SK-N-SH (cell line): ENCODE measurements at regions not wholly inside any gene's neighbourhood (a gene's known extent, or its start where the extent isn't known, plus 50 kb on each side); places are given as distances from the start of the nearest gene placed in this dataset.

Source experiments
- EP300 ChIP-seq, 2 experiments: IDR thresholded peaks; 2 replicates each; pipeline versions ENCODE4 v1.4.0 to v1.6.1; 2012; ENCODE audit warnings: borderline replicate concordance in 1 of 2, low read depth in 1 of 2, low read length in 1 of 2
- FOXJ3 ChIP-seq: sonication (generic); formaldehyde crosslinking; IDR thresholded peaks from 2 replicates; pipeline ENCODE4 v1.5.1; 2020; ENCODE audit warnings: mild to moderate bottlenecking, missing genetic modification reagents
- GABPA ChIP-seq: IDR thresholded peaks from 2 replicates; pipeline ENCODE4 v1.4.0; 2012; ENCODE audit warnings: low read depth, mild to moderate bottlenecking
- JUND ChIP-seq: IDR thresholded peaks from 2 replicates; pipeline ENCODE4 v1.4.0; 2012
- TAF1 ChIP-seq: IDR thresholded peaks from 2 replicates; pipeline ENCODE4 v1.6.1; 2012; ENCODE audit warnings: low read depth, mild to moderate bottlenecking, low read length, moderate library complexity, borderline replicate concordance
- TCF12 ChIP-seq: IDR thresholded peaks from 2 replicates; pipeline ENCODE4 v1.4.0; 2012
- TF ChIP-seq, protein P1 (sequence below): fragments of 200-600 bp; sonication (generic); IDR thresholded peaks from 2 replicates; pipeline ENCODE4 v1.6.1; 2017; ENCODE audit warnings: antibody characterized with exemption, mild to moderate bottlenecking, moderate library complexity
- TF ChIP-seq, protein P2 (sequence below): IDR thresholded peaks from 2 replicates; pipeline ENCODE4 v1.4.0; 2012; ENCODE audit warnings: low read depth
- TF ChIP-seq, protein P3 (sequence below): IDR thresholded peaks from 2 replicates; pipeline ENCODE4 v1.6.1; 2012; ENCODE audit warnings: mild to moderate bottlenecking, low read depth, low read length, moderate library complexity

DNA sequence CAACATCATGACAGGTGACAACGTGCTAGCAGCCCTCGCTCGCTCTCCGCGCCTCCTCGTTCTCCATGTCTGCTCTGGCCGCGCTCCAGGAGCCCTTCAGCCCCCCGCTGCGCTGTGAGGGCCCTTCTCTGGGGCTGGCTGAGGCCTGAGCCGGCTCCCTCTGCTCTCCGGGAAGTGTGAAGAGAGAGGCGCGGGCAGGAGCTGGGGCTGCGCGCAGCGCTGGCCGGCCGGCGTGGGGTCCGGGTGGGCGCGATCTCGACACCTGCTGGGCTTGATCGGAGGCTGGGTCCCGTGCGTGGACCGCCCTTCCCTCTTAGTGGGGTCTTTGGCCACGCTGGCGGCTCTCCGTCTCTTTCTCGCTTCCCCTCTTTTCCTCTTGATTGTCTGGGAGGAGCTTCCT, 195.5 kb downstream of the ANKRD30BL start:
- no peak for TF ChIP-seq GABPA
- TF ChIP-seq, protein P1, sequence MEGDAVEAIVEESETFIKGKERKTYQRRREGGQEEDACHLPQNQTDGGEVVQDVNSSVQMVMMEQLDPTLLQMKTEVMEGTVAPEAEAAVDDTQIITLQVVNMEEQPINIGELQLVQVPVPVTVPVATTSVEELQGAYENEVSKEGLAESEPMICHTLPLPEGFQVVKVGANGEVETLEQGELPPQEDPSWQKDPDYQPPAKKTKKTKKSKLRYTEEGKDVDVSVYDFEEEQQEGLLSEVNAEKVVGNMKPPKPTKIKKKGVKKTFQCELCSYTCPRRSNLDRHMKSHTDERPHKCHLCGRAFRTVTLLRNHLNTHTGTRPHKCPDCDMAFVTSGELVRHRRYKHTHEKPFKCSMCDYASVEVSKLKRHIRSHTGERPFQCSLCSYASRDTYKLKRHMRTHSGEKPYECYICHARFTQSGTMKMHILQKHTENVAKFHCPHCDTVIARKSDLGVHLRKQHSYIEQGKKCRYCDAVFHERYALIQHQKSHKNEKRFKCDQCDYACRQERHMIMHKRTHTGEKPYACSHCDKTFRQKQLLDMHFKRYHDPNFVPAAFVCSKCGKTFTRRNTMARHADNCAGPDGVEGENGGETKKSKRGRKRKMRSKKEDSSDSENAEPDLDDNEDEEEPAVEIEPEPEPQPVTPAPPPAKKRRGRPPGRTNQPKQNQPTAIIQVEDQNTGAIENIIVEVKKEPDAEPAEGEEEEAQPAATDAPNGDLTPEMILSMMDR = no peak
- TF ChIP-seq, protein P2, sequence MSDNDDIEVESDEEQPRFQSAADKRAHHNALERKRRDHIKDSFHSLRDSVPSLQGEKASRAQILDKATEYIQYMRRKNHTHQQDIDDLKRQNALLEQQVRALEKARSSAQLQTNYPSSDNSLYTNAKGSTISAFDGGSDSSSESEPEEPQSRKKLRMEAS = no peak
- TF ChIP-seq JUND = no peak
- TF ChIP-seq, protein P3, sequence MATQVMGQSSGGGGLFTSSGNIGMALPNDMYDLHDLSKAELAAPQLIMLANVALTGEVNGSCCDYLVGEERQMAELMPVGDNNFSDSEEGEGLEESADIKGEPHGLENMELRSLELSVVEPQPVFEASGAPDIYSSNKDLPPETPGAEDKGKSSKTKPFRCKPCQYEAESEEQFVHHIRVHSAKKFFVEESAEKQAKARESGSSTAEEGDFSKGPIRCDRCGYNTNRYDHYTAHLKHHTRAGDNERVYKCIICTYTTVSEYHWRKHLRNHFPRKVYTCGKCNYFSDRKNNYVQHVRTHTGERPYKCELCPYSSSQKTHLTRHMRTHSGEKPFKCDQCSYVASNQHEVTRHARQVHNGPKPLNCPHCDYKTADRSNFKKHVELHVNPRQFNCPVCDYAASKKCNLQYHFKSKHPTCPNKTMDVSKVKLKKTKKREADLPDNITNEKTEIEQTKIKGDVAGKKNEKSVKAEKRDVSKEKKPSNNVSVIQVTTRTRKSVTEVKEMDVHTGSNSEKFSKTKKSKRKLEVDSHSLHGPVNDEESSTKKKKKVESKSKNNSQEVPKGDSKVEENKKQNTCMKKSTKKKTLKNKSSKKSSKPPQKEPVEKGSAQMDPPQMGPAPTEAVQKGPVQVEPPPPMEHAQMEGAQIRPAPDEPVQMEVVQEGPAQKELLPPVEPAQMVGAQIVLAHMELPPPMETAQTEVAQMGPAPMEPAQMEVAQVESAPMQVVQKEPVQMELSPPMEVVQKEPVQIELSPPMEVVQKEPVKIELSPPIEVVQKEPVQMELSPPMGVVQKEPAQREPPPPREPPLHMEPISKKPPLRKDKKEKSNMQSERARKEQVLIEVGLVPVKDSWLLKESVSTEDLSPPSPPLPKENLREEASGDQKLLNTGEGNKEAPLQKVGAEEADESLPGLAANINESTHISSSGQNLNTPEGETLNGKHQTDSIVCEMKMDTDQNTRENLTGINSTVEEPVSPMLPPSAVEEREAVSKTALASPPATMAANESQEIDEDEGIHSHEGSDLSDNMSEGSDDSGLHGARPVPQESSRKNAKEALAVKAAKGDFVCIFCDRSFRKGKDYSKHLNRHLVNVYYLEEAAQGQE = no peak
- TF ChIP-seq EP300 (IDR thresholded peaks at IDR 0.05; ENCODE audit: borderline replicate concordance in 1 of 2, low read depth in 1 of 2, low read length in 1 of 2) = no peak
- no peak for TF ChIP-seq FOXJ3 (CRISPR knock-in tag)
- no peak for TF ChIP-seq TCF12
- no peak for TF ChIP-seq TAF1
